ENCODE measurements at regions not wholly inside any gene's neighbourhood (a gene's known extent, or its start where the extent isn't known, plus 50 kb on each side); places are given as distances from the start of the nearest gene placed in this dataset.

DNA sequence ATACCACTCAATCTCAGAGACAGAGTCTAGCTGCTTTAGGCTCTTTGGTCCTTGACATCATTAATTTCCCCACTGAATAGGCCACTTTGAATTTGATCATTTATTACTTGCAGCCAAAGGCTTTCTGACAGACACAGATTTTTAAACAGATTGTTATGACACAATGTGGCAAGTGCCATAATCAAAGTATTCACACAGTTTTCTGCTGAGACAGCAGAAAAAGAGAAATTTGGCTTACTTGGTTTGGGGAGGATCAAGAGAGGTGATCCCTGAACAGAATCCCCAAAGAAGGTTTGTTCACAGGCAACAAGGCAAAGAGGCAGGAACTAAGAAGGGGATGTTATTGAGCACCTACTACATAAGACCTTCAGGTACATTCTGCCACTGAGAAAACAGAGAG, 138.0 kb upstream of the TOP1 start:
- no peaks in the 10 kb centered on the region for H3K27me3 ChIP-seq (ENCODE audit: insufficient read depth, low read length)
- no peak for DNase-seq (ENCODE audit: insufficient read length, low spot score, missing footprints)
- no peaks in the 10 kb centered on the region for H3K9me3 ChIP-seq (ENCODE audit: low read depth, low read length)
- no peak overlapping the region for H2AFZ ChIP-seq (ENCODE audit: low read length)
- no peak overlapping the region for H3K27ac ChIP-seq (ENCODE audit: low read depth, low read length)
- H3K36me3 ChIP-seq (ENCODE audit: insufficient read depth, low read length): no peaks in the 10 kb centered on the region
- no peak overlapping the region for H3K4me3 ChIP-seq (ENCODE audit: insufficient read depth, low read length)
- H4K20me1 ChIP-seq (ENCODE audit: insufficient read depth, low read length): no peaks in the 10 kb centered on the region
- TF ChIP-seq, protein P1, sequence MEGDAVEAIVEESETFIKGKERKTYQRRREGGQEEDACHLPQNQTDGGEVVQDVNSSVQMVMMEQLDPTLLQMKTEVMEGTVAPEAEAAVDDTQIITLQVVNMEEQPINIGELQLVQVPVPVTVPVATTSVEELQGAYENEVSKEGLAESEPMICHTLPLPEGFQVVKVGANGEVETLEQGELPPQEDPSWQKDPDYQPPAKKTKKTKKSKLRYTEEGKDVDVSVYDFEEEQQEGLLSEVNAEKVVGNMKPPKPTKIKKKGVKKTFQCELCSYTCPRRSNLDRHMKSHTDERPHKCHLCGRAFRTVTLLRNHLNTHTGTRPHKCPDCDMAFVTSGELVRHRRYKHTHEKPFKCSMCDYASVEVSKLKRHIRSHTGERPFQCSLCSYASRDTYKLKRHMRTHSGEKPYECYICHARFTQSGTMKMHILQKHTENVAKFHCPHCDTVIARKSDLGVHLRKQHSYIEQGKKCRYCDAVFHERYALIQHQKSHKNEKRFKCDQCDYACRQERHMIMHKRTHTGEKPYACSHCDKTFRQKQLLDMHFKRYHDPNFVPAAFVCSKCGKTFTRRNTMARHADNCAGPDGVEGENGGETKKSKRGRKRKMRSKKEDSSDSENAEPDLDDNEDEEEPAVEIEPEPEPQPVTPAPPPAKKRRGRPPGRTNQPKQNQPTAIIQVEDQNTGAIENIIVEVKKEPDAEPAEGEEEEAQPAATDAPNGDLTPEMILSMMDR (IDR thresholded peaks at IDR 0.05; ENCODE audit: extremely low read depth, low read depth, low read length): no peak
- H3K4me1 ChIP-seq (ENCODE audit: insufficient read depth, low read length): no peaks in the 10 kb centered on the region
- H3K79me2 ChIP-seq (ENCODE audit: insufficient read depth, low read length): no peaks in the 10 kb centered on the region
- H3K4me2 ChIP-seq (ENCODE audit: insufficient read depth, low read length): no peak overlapping the region

DNA sequence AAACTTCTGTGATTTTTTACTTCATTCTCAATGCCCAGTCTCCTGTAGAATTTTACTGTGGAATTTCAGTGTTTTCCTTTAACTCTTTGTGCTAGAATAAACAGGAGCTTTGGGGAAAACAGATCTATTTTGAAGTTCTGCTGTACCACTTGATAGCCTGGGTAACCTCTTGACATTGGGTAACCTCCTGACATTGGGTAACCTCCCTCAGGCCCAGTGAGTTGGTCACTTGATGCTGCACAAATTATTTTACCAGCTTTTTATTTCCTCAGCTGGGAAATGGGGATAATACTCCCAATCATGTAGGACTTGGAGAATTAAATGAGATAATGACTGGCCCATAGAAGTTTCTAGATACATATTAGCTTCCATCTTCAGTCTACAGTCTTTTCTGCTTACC, 137.3 kb upstream of the TOP1 start:
- no peaks in the 10 kb centered on the region for H3K9me3 ChIP-seq (ENCODE audit: low read depth, low read length)
- H3K79me2 ChIP-seq (ENCODE audit: insufficient read depth, low read length): no peaks in the 10 kb centered on the region
- no peak overlapping the region for H3K4me3 ChIP-seq (ENCODE audit: insufficient read depth, low read length)
- H3K4me2 ChIP-seq (ENCODE audit: insufficient read depth, low read length): no peak overlapping the region
- no peaks in the 10 kb centered on the region for H3K27me3 ChIP-seq (ENCODE audit: insufficient read depth, low read length)
- no peak overlapping the region for H3K27ac ChIP-seq (ENCODE audit: low read depth, low read length)
- no peak overlapping the region for H2AFZ ChIP-seq (ENCODE audit: low read length)
- H4K20me1 ChIP-seq (ENCODE audit: insufficient read depth, low read length): no peaks in the 10 kb centered on the region
- no peaks in the 10 kb centered on the region for H3K36me3 ChIP-seq (ENCODE audit: insufficient read depth, low read length)
- no peak for DNase-seq (ENCODE audit: insufficient read length, low spot score, missing footprints)
- TF ChIP-seq, protein P1 (IDR thresholded peaks at IDR 0.05; ENCODE audit: extremely low read depth, low read depth, low read length): no peak
- H3K4me1 ChIP-seq (ENCODE audit: insufficient read depth, low read length): no peaks in the 10 kb centered on the region

DNA sequence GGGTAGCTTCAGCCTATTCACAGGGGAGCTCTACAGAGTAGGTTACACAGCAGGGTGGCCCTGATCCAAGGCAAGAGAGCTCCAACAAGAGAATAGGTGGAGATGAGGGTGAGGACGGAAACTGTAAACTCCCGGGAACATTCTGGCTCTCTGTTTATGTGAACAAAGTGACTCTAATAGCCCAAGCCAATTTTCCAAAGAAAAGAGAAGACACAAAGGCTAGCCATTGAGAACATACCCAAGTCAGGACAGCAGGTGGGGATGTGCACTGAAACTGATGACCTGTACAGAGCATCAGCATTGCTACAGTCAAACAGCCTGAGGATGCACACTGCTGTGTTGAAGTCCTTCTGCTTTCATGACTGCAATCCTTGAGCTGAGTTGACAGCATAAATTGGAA, 136.0 kb upstream of the TOP1 start:
- no peaks in the 10 kb centered on the region for H3K4me1 ChIP-seq (ENCODE audit: insufficient read depth, low read length)
- H3K9me3 ChIP-seq (ENCODE audit: low read depth, low read length): no peaks in the 10 kb centered on the region
- no peaks in the 10 kb centered on the region for H4K20me1 ChIP-seq (ENCODE audit: insufficient read depth, low read length)
- no peak overlapping the region for H3K4me3 ChIP-seq (ENCODE audit: insufficient read depth, low read length)
- no peak overlapping the region for H3K27ac ChIP-seq (ENCODE audit: low read depth, low read length)
- no peaks in the 10 kb centered on the region for H3K36me3 ChIP-seq (ENCODE audit: insufficient read depth, low read length)
- no peak for DNase-seq (ENCODE audit: insufficient read length, low spot score, missing footprints)
- H2AFZ ChIP-seq (ENCODE audit: low read length): no peak overlapping the region
- TF ChIP-seq, protein P1 (IDR thresholded peaks at IDR 0.05; ENCODE audit: extremely low read depth, low read depth, low read length): no peak
- H3K79me2 ChIP-seq (ENCODE audit: insufficient read depth, low read length): no peaks in the 10 kb centered on the region
- no peak overlapping the region for H3K4me2 ChIP-seq (ENCODE audit: insufficient read depth, low read length)
- peaks cover 6% of the 10 kb centered on the region for H3K27me3 ChIP-seq (ENCODE audit: insufficient read depth, low read length)

DNA sequence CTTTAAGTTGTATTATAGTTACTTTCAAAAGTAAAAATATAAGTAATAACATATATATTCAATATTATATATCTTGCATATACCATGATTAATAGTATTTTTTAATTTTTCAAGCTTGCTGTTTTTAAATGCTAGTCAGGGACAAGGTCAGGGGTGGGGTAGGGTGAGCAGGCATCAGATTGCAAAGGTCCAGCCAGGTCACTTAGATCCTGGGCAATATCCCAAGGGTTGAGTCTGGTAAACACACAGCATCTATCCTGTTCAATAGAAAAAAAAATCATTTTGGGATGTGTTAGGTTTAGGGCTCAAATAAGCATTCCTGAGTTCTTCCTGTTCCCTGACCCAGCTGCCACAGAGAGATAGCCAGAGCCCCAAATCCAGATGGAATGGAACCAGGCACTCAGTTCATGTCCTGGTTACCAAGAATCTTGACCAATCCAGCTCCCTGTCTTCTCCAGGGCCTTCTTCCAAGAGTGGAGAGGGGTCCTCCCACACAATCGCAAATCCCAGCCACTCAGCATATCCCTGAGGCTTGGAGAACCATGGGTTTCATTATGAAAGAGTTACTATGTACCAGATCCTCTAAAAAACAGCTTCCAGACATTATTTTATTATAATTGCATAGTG, 134.9 kb upstream of the TOP1 start:
- H3K4me1 ChIP-seq (ENCODE audit: insufficient read depth, low read length): no peaks in the 10 kb centered on the region
- no peaks in the 10 kb centered on the region for H3K9me3 ChIP-seq (ENCODE audit: low read depth, low read length)
- no peak for DNase-seq (ENCODE audit: insufficient read length, low spot score, missing footprints)
- no peak overlapping the region for H3K4me2 ChIP-seq (ENCODE audit: insufficient read depth, low read length)
- H4K20me1 ChIP-seq (ENCODE audit: insufficient read depth, low read length): no peaks in the 10 kb centered on the region
- no peaks in the 10 kb centered on the region for H3K36me3 ChIP-seq (ENCODE audit: insufficient read depth, low read length)
- no peaks in the 10 kb centered on the region for H3K79me2 ChIP-seq (ENCODE audit: insufficient read depth, low read length)
- no peak overlapping the region for H3K27ac ChIP-seq (ENCODE audit: low read depth, low read length)
- peaks cover 8% of the 10 kb centered on the region for H3K27me3 ChIP-seq (ENCODE audit: insufficient read depth, low read length)
- H3K4me3 ChIP-seq (ENCODE audit: insufficient read depth, low read length): no peak overlapping the region
- no peak overlapping the region for H2AFZ ChIP-seq (ENCODE audit: low read length)
- TF ChIP-seq, protein P1 (IDR thresholded peaks at IDR 0.05; ENCODE audit: extremely low read depth, low read depth, low read length): no peak

Measured in osteoblast (primary cell).